Hepatocyte (in vitro differentiated cells): ENCODE measurements at regions not wholly inside any gene's neighbourhood (a gene's known extent, or its start where the extent isn't known, plus 50 kb on each side); places are given as distances from the start of the nearest gene placed in this dataset.

Experiments
- CTCF ChIP-seq: fragments of 200-600 bp; sonication (generic); IDR thresholded peaks from 2 replicates; pipeline ENCODE4 v1.5.1; 2016; ENCODE audit warnings: antibody characterized with exemption, mild to moderate bottlenecking; ENCODE audit not compliant: poor library complexity
- EZH2phosphoT487 ChIP-seq: fragments of 200-600 bp; sonication (generic); IDR thresholded peaks from one replicate; pipeline ENCODE4 v1.6.1; 2018; ENCODE audit warnings: antibody characterized with exemption, mild to moderate bottlenecking, low read depth, moderate library complexity; ENCODE audit not compliant: unreplicated experiment, severe bottlenecking

- TF ChIP-seq EZH2phosphoT487 (no peak), CTCF (no peak)
Measured at GRCh38 chr6:121879149-121879548, 443.7 kb downstream of the GJA1 start.
